NB4 (cell line): ENCODE measurements at regions not wholly inside any gene's neighbourhood (a gene's known extent, or its start where the extent isn't known, plus 50 kb on each side); places are given as distances from the start of the nearest gene placed in this dataset.

Experiments used
- CTCF ChIP-seq: IDR thresholded peaks from one replicate; pipeline ENCODE4 v1.5.1; 2012; ENCODE audit warnings: low read depth, low read length
- POLR2A ChIP-seq: IDR thresholded peaks from 2 replicates; pipeline ENCODE4 v1.6.1; 2011; ENCODE audit warnings: mild to moderate bottlenecking; ENCODE audit not compliant: insufficient read length; ENCODE audit errors: extremely low read depth
- TF ChIP-seq, protein P1 (sequence below): IDR thresholded peaks from 2 replicates; pipeline ENCODE4 v1.6.1; 2011; ENCODE audit warnings: low read depth, low read length

- TF ChIP-seq CTCF (no peak), POLR2A (no peak)
- TF ChIP-seq, protein P1, sequence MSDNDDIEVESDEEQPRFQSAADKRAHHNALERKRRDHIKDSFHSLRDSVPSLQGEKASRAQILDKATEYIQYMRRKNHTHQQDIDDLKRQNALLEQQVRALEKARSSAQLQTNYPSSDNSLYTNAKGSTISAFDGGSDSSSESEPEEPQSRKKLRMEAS: no peak
Measured at GRCh38 chr9:107176436-107177151, 106.5 kb upstream of the RAD23B start.
